ENCODE measurements at regions not wholly inside any gene's neighbourhood (a gene's known extent, or its start where the extent isn't known, plus 50 kb on each side); places are given as distances from the start of the nearest gene placed in this dataset.

GRCh38 chr2:42874949-42875801 lies 82.8 kb upstream of the HAAO start:
- Histone ChIP-seq H3K9me3 (ENCODE audit: control insufficient read depth, low read length) (no peaks in the 10 kb centered on the region), H3K36me3 (ENCODE audit: control insufficient read depth, insufficient read depth, low read length) (no peaks in the 10 kb centered on the region), H3K4me3 (ENCODE audit: low read depth, low read length) (no peak overlapping the region), H2AFZ (no peak overlapping the region), H3K4me2 (ENCODE audit: low read length) (no peak overlapping the region), H3K9ac (no peak overlapping the region), H3K4me1 (no peaks in the 10 kb centered on the region), H3K27me3 (ENCODE audit: control insufficient read depth, insufficient read depth, low read length) (no peaks in the 10 kb centered on the region), H3K27ac (peak overlapping the region; percentile 59), H3K79me2 (no peaks in the 10 kb centered on the region)
- TF ChIP-seq CTCF (IDR thresholded peaks at IDR 0.05), result no peak

- Histone ChIP-seq H3K27ac (peak overlapping the region; percentile 25), H3K36me3 (ENCODE audit: control insufficient read depth, insufficient read depth, low read length) (no peaks in the 10 kb centered on the region), H3K9me3 (ENCODE audit: control insufficient read depth, low read length) (no peaks in the 10 kb centered on the region), H3K9ac (no peak overlapping the region), H3K4me3 (ENCODE audit: low read depth, low read length) (no peak overlapping the region), H2AFZ (no peak overlapping the region), H3K27me3 (ENCODE audit: control insufficient read depth, insufficient read depth, low read length) (no peaks in the 10 kb centered on the region), H3K79me2 (no peaks in the 10 kb centered on the region), H3K4me1 (no peaks in the 10 kb centered on the region), H3K4me2 (ENCODE audit: low read length) (no peak overlapping the region)
- TF ChIP-seq CTCF (IDR thresholded peaks at IDR 0.05), result no peak
Observed at GRCh38 chr2:42872721-42873120, 80.3 kb upstream of the HAAO start.

GRCh38 chr2:42871372-42871771 lies 79.0 kb upstream of the HAAO start:
- H2AFZ ChIP-seq, result no peak overlapping the region
- H3K36me3 ChIP-seq (ENCODE audit: control insufficient read depth, insufficient read depth, low read length), result no peaks in the 10 kb centered on the region
- H3K79me2 ChIP-seq, result no peaks in the 10 kb centered on the region
- no peak overlapping the region for H3K4me2 ChIP-seq (ENCODE audit: low read length)
- H3K27ac ChIP-seq, result no peak overlapping the region
- H3K4me3 ChIP-seq (ENCODE audit: low read depth, low read length), result no peak overlapping the region
- TF ChIP-seq CTCF (IDR thresholded peaks at IDR 0.05), result no peak
- no peaks in the 10 kb centered on the region for H3K4me1 ChIP-seq
- H3K27me3 ChIP-seq (ENCODE audit: control insufficient read depth, insufficient read depth, low read length), result no peaks in the 10 kb centered on the region
- H3K9me3 ChIP-seq (ENCODE audit: control insufficient read depth, low read length), result no peaks in the 10 kb centered on the region
- H3K9ac ChIP-seq, result no peak overlapping the region

- Histone ChIP-seq H3K27ac (no peak overlapping the region), H3K9ac (no peak overlapping the region), H3K4me2 (ENCODE audit: low read length) (no peak overlapping the region), H3K27me3 (ENCODE audit: control insufficient read depth, insufficient read depth, low read length) (no peaks in the 10 kb centered on the region), H3K9me3 (ENCODE audit: control insufficient read depth, low read length) (no peaks in the 10 kb centered on the region), H3K79me2 (no peaks in the 10 kb centered on the region), H2AFZ (no peak overlapping the region), H3K4me1 (no peaks in the 10 kb centered on the region), H3K4me3 (ENCODE audit: low read depth, low read length) (no peak overlapping the region), H3K36me3 (ENCODE audit: control insufficient read depth, insufficient read depth, low read length) (no peaks in the 10 kb centered on the region)
- no peak for TF ChIP-seq CTCF (IDR thresholded peaks at IDR 0.05)
Observed at GRCh38 chr2:42868874-42869273, 76.5 kb upstream of the HAAO start.

- Histone ChIP-seq H3K79me2 (no peaks in the 10 kb centered on the region), H3K4me3 (ENCODE audit: low read depth, low read length) (no peak overlapping the region), H3K36me3 (ENCODE audit: control insufficient read depth, insufficient read depth, low read length) (no peaks in the 10 kb centered on the region), H3K27me3 (ENCODE audit: control insufficient read depth, insufficient read depth, low read length) (no peaks in the 10 kb centered on the region), H3K27ac (no peak overlapping the region), H3K9ac (no peak overlapping the region), H3K4me1 (no peaks in the 10 kb centered on the region), H3K9me3 (ENCODE audit: control insufficient read depth, low read length) (no peaks in the 10 kb centered on the region), H3K4me2 (ENCODE audit: low read length) (no peak overlapping the region), H2AFZ (no peak overlapping the region)
- TF ChIP-seq CTCF (IDR thresholded peaks at IDR 0.05), result no peak
Observed at GRCh38 chr2:42868096-42868495, 75.7 kb upstream of the HAAO start.

All from parathyroid adenoma (tissue), 2 donors.